LNCaP clone FGC (cell line): ENCODE measurements at regions not wholly inside any gene's neighbourhood (a gene's known extent, or its start where the extent isn't known, plus 50 kb on each side); places are given as distances from the start of the nearest gene placed in this dataset.

ENCODE experiments used
- DNase-seq: peaks from one replicate; pipeline ENCODE4 v3.0.0-alpha.2; 2011; ENCODE audit warnings: low read depth
- H3K4me3 ChIP-seq: 2 replicates; pipeline ENCODE4 v1.5.1; 2011; ENCODE audit warnings: mild to moderate bottlenecking, low read depth, low read length, control low read depth
- TF ChIP-seq, protein P1 (sequence below): IDR thresholded peaks from 2 replicates; pipeline ENCODE4 v1.5.1; 2012; ENCODE audit warnings: mild to moderate bottlenecking; ENCODE audit not compliant: control insufficient read depth, insufficient read depth; ENCODE audit errors: extremely low read depth

DNA sequence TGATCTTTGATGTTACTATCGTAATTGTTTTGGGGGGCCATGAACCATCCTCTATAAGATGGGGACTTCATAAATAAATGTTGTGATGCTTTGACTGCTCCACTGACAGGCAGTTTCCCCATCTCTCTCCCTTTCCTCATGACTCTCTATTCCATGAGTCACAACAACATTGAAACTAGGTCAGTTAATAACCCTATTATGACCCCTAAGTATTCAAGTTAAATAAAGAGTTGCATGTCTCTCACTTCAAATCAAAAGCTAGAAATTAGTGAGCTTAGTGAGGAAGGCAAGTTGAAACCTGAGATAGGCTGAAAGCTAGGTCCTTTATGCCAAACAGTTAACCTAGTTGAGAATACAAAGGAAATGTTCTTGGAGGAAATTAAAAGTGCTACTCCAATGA lies 491.0 kb downstream of the HAO1 start:
- no peak overlapping the region for H3K4me3 ChIP-seq
- TF ChIP-seq, protein P1, sequence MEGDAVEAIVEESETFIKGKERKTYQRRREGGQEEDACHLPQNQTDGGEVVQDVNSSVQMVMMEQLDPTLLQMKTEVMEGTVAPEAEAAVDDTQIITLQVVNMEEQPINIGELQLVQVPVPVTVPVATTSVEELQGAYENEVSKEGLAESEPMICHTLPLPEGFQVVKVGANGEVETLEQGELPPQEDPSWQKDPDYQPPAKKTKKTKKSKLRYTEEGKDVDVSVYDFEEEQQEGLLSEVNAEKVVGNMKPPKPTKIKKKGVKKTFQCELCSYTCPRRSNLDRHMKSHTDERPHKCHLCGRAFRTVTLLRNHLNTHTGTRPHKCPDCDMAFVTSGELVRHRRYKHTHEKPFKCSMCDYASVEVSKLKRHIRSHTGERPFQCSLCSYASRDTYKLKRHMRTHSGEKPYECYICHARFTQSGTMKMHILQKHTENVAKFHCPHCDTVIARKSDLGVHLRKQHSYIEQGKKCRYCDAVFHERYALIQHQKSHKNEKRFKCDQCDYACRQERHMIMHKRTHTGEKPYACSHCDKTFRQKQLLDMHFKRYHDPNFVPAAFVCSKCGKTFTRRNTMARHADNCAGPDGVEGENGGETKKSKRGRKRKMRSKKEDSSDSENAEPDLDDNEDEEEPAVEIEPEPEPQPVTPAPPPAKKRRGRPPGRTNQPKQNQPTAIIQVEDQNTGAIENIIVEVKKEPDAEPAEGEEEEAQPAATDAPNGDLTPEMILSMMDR: no peak

DNA sequence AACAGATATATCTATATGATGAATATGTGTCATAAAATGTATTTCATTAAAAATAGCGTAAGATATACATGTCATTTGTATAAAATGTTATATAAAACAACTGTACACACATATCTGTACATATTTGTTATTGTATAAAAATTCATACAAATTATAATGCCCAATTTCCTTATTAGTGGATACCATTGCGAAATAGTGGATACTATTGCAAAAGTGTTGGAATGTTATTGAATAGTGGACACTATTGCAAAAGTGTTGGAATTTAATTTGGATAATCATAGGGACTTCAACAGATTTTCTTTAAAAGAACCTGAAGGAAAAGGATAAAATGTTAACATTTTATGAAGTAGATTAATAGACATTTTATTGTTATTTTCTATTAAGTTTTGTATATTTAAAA lies 487.4 kb downstream of the HAO1 start:
- DNase-seq: no peak
- TF ChIP-seq, protein P1: no peak
- no peak overlapping the region for H3K4me3 ChIP-seq

More for the DNA sequence above, 491.0 kb downstream of the HAO1 start:
- DNase-seq: no peak

DNA sequence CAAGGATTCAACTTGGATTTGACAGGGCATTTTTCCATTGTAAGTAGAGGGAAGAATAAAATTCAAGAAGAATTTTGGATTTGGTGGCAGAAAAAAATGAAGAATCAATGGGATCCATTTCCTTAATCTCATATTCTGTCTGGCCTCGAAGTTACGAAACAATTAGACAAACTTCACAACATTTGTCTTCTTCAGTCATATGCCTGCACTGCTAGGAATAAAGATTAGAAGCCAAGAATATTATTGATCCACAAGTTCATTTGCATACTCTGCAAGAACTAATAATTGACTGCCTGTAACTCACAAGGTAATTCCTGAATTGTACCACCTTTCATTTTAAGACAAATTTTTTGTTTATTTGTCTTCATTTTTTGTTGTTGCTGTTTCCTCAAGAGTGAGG lies 486.2 kb downstream of the HAO1 start:
- DNase-seq: no peak
- TF ChIP-seq, protein P1: no peak
- H3K4me3 ChIP-seq: no peak overlapping the region

DNA sequence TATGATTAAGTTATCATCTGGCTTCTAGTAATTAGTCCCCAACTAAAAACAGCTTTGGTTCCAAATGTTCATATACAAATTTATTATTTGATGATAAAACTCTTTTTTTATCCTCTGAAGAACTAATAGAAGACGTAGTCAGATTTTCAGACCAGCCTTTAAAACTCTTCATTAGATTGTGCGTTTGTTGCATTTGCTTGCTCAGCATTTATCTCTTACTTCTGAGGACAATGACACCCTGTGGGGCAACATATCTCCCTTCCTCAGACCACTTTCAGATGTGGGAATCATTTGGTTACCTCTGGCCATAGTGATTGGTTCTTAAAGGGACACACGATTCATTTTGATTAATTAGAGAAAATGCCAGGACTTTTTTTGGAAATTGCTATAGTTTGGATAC lies 481.8 kb downstream of the HAO1 start:
- TF ChIP-seq, protein P1: no peak
- H3K4me3 ChIP-seq: no peak overlapping the region
- DNase-seq: no peak

DNA sequence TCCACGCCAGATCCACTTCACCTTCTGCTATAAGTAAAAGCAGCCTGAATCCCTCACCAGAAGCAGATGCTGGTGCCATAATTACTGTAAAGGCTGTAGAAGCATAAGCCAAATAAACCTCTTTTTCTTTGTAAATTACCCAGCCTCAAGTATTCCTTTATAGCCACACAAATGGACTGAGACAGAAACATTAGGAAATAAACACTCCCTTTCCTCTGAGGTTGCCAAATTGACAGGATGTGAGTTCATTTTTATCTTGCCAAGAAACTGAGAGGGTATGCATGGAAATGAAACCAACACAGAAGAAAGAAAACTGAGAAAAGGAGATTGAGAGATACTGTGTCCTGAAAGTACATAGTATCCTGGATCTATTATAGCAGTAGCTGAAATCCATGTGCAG lies 481.2 kb downstream of the HAO1 start:
- TF ChIP-seq, protein P1: no peak
- no peak overlapping the region for H3K4me3 ChIP-seq
- DNase-seq: no peak

DNA sequence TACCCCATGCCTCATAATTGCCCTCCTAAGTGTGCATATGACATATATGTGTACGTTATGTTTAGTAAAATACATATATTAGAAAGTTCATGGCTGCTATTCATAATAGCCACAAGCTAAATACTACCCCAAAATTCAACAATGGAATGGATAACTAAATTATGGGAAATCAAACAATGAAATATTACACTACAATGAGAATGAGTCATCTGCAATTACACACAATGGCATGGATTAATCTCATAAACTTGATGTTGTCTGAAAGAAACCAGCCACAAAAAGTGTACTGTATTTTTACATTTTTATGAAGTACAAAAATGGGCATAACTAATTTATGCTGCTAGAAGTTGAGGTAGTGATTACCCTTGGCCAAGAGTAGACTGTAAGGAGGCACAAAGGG lies 477.0 kb downstream of the HAO1 start:
- H3K4me3 ChIP-seq: no peak overlapping the region
- no peak for DNase-seq
- TF ChIP-seq, protein P1: no peak

DNA sequence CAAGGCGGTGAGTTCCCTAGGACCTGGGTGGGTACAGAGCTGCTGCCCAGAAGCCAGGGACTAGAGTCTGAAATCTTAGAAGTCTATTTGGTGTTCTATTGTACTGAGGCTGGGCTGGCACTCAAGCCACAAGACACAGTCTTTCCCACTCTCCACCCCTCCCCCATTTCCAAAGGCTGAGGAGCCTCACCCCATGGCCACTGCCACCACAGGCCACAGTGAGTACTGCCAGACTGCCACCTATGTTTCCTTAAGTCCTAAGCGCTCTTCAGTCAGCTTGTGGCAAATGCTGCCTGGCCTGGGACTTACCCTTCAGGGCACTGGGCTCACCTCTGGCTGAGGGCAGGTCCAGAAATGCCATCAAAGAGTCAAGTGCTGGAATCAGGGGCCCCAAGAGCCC lies 469.3 kb downstream of the HAO1 start:
- DNase-seq: no peak
- H3K4me3 ChIP-seq: no peak overlapping the region
- TF ChIP-seq, protein P1: no peak
